ENCODE measurements at regions not wholly inside any gene's neighbourhood (a gene's known extent, or its start where the extent isn't known, plus 50 kb on each side); places are given as distances from the start of the nearest gene placed in this dataset.
"Not testable (repeated sequence)": the region's sequence is repeated elsewhere in the genome, so short reads cannot be mapped to it uniquely, and the experiment has no call there.

DNA sequence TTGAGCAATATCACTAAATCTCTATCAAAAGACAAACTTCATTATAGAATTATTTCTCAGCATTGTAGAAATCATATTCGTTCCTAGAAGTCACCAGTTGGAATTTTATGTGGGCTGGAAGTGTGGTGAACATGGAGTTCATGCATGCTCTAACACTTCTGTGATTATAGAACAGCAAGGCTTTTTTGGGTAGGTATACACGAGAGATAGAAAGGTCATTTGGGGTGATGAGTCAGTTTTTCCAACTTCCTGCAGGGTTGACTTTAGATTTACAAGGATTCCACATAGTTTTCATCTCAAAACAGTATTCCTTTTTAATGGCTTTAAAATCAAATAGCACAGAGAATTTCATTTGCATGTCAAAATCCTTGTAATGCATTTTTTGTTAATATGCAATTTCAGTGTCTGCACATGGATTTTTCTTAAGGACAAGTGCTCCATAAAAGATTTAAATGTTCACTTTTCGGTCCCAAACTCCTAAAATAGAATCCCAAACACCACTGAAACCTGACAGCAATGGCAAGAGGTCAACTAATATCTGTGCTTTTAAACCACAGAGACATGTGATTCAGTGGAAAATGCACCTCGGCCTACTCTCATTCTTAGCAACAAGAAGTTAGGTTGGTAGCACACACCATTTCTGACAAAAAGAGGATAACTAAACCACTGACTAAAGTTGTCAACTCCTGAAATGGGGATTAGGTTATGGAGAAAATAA lies 211.0 kb downstream of the MOXD1 start:
- H3K27ac ChIP-seq (ENCODE audit: low read depth): no peak overlapping the region
- WGBS: 47% methylated on average over 4 of the region's 4 CpGs

DNA sequence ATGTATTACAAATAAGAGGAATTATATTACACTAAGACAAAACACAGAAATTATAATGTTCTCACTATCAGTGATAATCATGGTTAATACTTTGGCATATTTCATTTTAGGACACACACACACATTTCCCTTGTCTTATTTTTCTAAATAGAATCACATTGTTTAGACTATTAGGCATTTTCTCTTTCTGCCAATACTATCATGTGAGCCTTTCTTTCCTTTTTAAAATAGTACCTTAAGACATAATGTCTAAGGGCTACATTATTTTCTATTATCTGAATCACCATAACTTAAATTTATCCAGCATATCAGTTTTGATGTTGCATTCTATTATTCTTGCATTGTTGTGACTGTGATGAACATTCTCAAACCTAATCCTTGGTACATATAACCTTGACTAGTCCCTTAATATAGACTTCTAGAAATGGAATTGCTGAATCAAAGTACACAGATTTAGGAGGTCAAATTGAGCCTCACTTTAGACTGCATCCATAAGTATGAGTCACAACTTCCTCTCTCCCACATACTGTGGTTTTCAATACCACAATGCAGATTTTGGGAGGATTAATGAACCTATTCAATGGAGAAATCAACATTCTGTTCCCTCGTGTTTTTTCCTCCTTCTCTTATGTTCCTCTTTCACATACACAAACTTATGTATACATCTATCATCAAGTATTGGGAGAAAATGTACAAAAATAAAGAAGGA lies 212.6 kb downstream of the MOXD1 start:
- no peak for DNase-seq (ENCODE audit: extremely low spot score)
- Histone ChIP-seq H3K27ac (ENCODE audit: low read depth) (no peak overlapping the region), H3K4me3 (ENCODE audit: low read depth, low read length) (no peak overlapping the region), H3K36me3 (ENCODE audit: insufficient read depth) (no peaks in the 10 kb centered on the region), H3K4me1 (ENCODE audit: insufficient read depth) (no peaks in the 10 kb centered on the region)
- 50% methylated on average over 1 of the region's 1 CpG for WGBS

More for the DNA sequence above, 211.0 kb downstream of the MOXD1 start:
- H3K36me3 ChIP-seq (ENCODE audit: insufficient read depth): no peaks in the 10 kb centered on the region
- no peaks in the 10 kb centered on the region for H3K4me1 ChIP-seq (ENCODE audit: insufficient read depth)
- DNase-seq (ENCODE audit: extremely low spot score): no peak
- no peak overlapping the region for H3K4me3 ChIP-seq (ENCODE audit: low read depth, low read length)

DNA sequence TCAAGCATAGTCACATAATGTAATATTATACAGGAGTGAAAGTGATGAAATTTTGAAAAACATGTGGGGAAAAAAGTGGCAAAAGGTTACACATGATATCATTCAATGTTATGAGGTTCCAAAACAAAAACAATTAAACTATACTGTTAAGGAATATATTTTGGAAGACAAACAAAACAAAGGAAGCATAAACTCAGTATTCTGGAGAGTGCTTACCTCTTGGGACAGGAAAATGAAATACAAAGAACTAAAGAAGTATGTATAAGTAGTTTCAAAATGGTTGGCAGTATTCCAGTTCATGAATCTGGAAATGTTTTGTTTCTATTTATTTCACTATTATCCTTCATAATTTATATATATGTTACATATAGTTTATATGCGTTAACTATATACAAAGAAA lies 213.5 kb downstream of the MOXD1 start:
- H3K36me3 ChIP-seq (ENCODE audit: insufficient read depth): no peaks in the 10 kb centered on the region
- DNase-seq (ENCODE audit: extremely low spot score): no peak
- 96% methylated on average over 1 of the region's 1 CpG for WGBS
- H3K27ac ChIP-seq (ENCODE audit: low read depth): no peak overlapping the region
- H3K4me3 ChIP-seq (ENCODE audit: low read depth, low read length): no peak overlapping the region
- H3K4me1 ChIP-seq (ENCODE audit: insufficient read depth): no peaks in the 10 kb centered on the region

DNA sequence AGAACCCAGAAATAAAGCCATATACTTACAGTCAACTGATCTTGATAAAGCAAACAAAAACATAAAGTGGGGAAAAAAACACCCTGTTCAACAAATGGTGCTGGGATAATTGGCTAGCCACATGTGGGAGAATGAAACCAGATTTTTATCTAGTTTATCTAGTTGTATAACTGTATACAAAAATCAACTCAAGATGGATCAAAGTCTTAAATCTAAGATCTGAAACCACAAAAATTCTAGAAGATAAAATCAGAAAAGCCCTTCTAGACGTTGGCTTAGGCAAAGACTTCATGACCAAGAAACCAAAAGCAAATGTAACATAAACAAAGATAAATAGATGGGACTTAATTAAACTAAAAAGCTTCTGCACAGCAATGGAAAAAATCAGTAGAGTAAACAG lies 216.3 kb downstream of the MOXD1 start:
- not testable (repeated sequence) for H3K27ac ChIP-seq (ENCODE audit: low read depth); H3K36me3 ChIP-seq (ENCODE audit: insufficient read depth); H3K4me3 ChIP-seq (ENCODE audit: low read depth, low read length); H3K4me1 ChIP-seq (ENCODE audit: insufficient read depth); DNase-seq (ENCODE audit: extremely low spot score)
- 28% methylated on average over 1 of the region's 1 CpG for WGBS

- no peak overlapping the region for H3K4me3 ChIP-seq (ENCODE audit: low read depth, low read length)
- no peaks in the 10 kb centered on the region for H3K4me1 ChIP-seq (ENCODE audit: insufficient read depth)
- 69% methylated on average over 3 of the region's 3 CpGs for WGBS
- no peak for DNase-seq (ENCODE audit: extremely low spot score)
- no peaks in the 10 kb centered on the region for H3K36me3 ChIP-seq (ENCODE audit: insufficient read depth)
- no peak overlapping the region for H3K27ac ChIP-seq (ENCODE audit: low read depth)
These were observed 221.3 kb downstream of the MOXD1 start for GRCh38 chr6:132179955-132180354.

- Histone ChIP-seq H3K36me3 (ENCODE audit: insufficient read depth) (no peaks in the 10 kb centered on the region), H3K27ac (ENCODE audit: low read depth) (no peak overlapping the region), H3K4me3 (ENCODE audit: low read depth, low read length) (no peak overlapping the region), H3K4me1 (ENCODE audit: insufficient read depth) (no peaks in the 10 kb centered on the region)
- WGBS: 91% methylated on average over 3 of the region's 3 CpGs
- no peak for DNase-seq (ENCODE audit: extremely low spot score)
These were observed 223.7 kb upstream of the CCN2 start for GRCh38 chr6:132174919-132175318.

- H3K36me3 ChIP-seq (ENCODE audit: insufficient read depth): no peaks in the 10 kb centered on the region
- H3K4me3 ChIP-seq (ENCODE audit: low read depth, low read length): no peak overlapping the region
- WGBS: 80% methylated on average over 3 of the region's 3 CpGs
- no peak for DNase-seq (ENCODE audit: extremely low spot score)
- no peak overlapping the region for H3K27ac ChIP-seq (ENCODE audit: low read depth)
- H3K4me1 ChIP-seq (ENCODE audit: insufficient read depth): no peaks in the 10 kb centered on the region
These were observed 217.8 kb upstream of the CCN2 start for GRCh38 chr6:132168961-132169360.

GRCh38 chr6:132167929-132168892 lies 217.0 kb upstream of the CCN2 start:
- Histone ChIP-seq H3K4me3 (ENCODE audit: low read depth, low read length) (no peak overlapping the region), H3K27ac (ENCODE audit: low read depth) (no peak overlapping the region)
- WGBS: 58% methylated on average over 4 of the region's 4 CpGs

DNA sequence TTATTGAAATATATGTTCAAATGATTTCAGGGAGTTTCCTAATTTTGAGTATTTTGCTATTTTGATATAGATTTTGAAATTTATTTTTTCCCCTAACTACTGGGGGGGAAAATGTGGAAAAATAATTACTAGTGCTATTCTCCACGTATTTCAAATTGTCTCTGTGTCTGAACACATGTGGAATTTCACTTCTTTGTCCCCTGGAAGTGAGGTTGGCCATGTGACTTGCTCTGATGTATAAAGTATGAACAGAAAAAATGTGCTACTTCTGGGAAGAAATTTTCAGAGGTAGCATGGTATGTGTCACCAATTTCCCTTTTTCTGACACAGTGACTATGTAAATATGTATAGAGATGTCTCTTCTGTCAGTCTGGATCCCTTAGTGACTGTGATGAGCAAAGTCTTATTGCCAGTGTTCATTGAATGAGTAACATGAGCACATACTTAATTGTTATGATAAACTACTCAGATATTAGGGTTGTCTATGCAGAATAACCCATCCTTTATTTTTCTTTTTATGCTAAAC lies 215.4 kb upstream of the CCN2 start:
- no peaks in the 10 kb centered on the region for H3K36me3 ChIP-seq (ENCODE audit: insufficient read depth)
- WGBS: 63% methylated on average over 1 of the region's 1 CpG
- no peak overlapping the region for H3K4me3 ChIP-seq (ENCODE audit: low read depth, low read length)
- H3K27ac ChIP-seq (ENCODE audit: low read depth): no peak overlapping the region
- no peaks in the 10 kb centered on the region for H3K4me1 ChIP-seq (ENCODE audit: insufficient read depth)
- no peak for DNase-seq (ENCODE audit: extremely low spot score)

More at GRCh38 chr6:132167929-132168892, 217.0 kb upstream of the CCN2 start:
- Histone ChIP-seq H3K36me3 (ENCODE audit: insufficient read depth) (no peaks in the 10 kb centered on the region), H3K4me1 (ENCODE audit: insufficient read depth) (no peaks in the 10 kb centered on the region)
- no peak for DNase-seq (ENCODE audit: extremely low spot score)

DNA sequence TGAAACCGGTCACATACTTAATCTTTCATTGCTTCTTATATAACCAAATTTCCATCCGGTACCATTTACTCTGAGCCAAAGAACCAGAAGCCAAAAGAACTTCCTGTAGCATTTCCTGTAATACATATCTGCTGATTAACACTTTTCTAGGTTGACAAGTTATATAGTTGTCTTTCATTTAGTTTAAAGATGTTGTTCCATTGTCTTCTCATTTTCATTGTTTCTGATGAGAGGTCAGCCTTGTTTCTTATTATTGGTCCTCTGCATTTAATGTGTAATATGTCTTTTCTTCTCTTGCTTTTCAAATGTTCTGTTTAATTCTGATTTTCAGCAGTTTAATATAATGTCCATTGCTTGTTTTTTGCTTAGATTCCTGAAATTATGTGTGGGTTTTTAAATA lies 214.5 kb upstream of the CCN2 start:
- DNase-seq (ENCODE audit: extremely low spot score): no peak
- Histone ChIP-seq H3K36me3 (ENCODE audit: insufficient read depth) (no peaks in the 10 kb centered on the region), H3K27ac (ENCODE audit: low read depth) (no peak overlapping the region), H3K4me3 (ENCODE audit: low read depth, low read length) (no peak overlapping the region), H3K4me1 (ENCODE audit: insufficient read depth) (no peaks in the 10 kb centered on the region)
- WGBS: 90% methylated on average over 2 of the region's 2 CpGs

GRCh38 chr6:132161283-132161682 lies 210.1 kb upstream of the CCN2 start:
- 38% methylated on average over 3 of the region's 3 CpGs for WGBS
- Histone ChIP-seq H3K36me3 (ENCODE audit: insufficient read depth) (no peaks in the 10 kb centered on the region), H3K4me3 (ENCODE audit: low read depth, low read length) (no peak overlapping the region), H3K4me1 (ENCODE audit: insufficient read depth) (no peaks in the 10 kb centered on the region), H3K27ac (ENCODE audit: low read depth) (no peak overlapping the region)
- DNase-seq (ENCODE audit: extremely low spot score): no peak

DNA sequence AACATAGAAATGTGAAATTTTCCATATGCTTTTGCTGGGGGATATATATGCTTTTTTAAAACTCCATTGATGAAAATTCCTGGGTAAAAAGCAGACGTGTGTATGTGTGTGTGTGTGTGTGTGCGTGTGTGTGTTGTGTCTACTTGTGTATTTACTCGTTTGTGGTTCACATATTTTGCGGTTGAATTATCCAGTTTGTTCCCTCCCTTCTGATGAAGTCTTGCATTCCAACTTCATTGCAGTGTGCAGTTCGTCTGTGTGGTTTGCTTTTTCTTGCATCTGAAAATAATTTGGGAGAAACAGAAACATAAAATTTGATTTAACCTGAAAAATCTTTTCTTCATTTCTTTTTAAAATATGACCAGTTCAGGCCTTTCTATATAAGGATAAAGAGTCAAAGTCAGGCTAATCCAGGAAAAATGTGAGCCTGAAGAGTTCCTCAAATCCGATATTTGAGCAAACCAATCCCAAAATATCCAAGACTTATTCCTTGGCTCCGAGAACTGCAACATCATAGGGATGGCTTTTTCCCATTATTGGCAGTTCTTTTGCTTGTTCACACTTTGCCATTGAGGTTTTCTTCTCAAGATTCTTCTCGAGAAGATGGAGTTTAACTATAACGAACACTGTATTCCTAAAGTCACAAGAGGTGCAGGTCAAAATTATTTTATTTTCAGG lies 202.2 kb upstream of the CCN2 start:
- Histone ChIP-seq H3K36me3 (ENCODE audit: insufficient read depth) (no peaks in the 10 kb centered on the region), H3K4me3 (ENCODE audit: low read depth, low read length) (no peak overlapping the region), H3K4me1 (ENCODE audit: insufficient read depth) (no peaks in the 10 kb centered on the region), H3K27ac (ENCODE audit: low read depth) (no peak overlapping the region)
- no peak for DNase-seq (ENCODE audit: extremely low spot score)
- WGBS: 54% methylated on average over 9 of the region's 9 CpGs

DNA sequence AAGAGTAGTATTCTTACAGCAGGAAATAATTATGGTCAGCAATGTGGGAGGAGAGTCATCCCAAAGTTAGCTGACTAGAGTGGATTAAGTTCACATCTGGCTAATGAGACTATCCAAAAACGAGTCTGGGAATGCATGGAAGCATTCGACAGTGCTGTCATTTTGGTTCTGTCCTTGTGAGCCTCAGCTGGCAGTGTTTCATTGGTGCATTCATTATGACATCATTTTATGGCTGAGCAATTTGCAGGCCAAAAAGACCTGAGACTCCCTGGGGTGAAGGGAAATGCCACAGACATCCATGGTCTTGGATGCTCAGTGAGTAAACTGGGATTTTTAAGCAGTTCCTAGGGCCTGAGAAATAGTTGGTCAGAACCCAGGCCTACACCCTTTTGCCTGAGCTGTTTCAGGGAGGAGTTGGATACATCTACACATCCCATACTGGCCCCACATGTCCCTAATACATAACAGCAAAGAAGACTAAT lies 196.4 kb upstream of the CCN2 start:
- DNase-seq (ENCODE audit: extremely low spot score): no peak
- WGBS: 36% methylated on average over 2 of the region's 2 CpGs
- H3K27ac ChIP-seq (ENCODE audit: low read depth): no peak overlapping the region

More for the DNA sequence above, 196.4 kb upstream of the CCN2 start:
- Histone ChIP-seq H3K4me1 (ENCODE audit: insufficient read depth) (peaks cover 1% of the 10 kb centered on the region), H3K36me3 (ENCODE audit: insufficient read depth) (no peaks in the 10 kb centered on the region), H3K4me3 (ENCODE audit: low read depth, low read length) (no peak overlapping the region)

All from urinary bladder (tissue), 3 donors.